ENCODE measurements at regions not wholly inside any gene's neighbourhood (a gene's known extent, or its start where the extent isn't known, plus 50 kb on each side); places are given as distances from the start of the nearest gene placed in this dataset.

DNA sequence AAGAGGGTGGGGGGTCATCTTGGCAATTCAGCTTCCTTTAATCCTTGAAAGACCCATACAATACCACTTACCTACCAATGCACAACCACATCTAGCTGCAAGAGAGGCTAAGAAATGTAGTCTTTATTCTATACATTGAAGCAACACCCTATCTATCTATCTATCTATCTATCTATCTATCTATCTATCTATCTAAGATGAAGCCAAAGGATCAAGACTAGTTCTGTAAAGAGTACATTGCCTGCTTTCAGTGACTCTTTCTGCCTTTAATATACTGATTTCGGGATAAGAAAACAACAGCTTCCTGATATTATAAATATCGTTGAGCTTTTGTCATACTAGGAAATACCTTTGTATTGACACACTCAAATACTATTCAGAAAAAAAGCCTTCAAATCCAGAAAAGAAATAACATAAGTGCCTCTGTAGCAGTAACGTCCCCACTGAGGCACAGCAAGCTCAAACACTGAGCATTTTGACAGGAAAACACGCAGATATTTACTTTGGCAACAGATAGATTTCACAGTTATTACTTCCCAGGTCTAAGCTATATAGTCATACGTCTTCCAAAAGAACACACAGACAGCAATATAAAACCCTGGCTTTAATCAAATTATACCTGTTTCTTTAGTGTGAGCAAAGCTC, 139.4 kb upstream of the SERTAD2 start:
- in situ Hi-C loops (cut with MboI; ENCODE audit: low pct_unique_long_range_greater_than_20kb, low sequenced_read_pairs, unreplicated experiment): no loop called here
- DNase-seq (ENCODE audit: low spot score): no peak
- TF ChIP-seq, protein P1, sequence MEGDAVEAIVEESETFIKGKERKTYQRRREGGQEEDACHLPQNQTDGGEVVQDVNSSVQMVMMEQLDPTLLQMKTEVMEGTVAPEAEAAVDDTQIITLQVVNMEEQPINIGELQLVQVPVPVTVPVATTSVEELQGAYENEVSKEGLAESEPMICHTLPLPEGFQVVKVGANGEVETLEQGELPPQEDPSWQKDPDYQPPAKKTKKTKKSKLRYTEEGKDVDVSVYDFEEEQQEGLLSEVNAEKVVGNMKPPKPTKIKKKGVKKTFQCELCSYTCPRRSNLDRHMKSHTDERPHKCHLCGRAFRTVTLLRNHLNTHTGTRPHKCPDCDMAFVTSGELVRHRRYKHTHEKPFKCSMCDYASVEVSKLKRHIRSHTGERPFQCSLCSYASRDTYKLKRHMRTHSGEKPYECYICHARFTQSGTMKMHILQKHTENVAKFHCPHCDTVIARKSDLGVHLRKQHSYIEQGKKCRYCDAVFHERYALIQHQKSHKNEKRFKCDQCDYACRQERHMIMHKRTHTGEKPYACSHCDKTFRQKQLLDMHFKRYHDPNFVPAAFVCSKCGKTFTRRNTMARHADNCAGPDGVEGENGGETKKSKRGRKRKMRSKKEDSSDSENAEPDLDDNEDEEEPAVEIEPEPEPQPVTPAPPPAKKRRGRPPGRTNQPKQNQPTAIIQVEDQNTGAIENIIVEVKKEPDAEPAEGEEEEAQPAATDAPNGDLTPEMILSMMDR (IDR thresholded peaks at IDR 0.05; ENCODE audit: extremely low read depth, insufficient read depth, missing control alignments): no peak

DNA sequence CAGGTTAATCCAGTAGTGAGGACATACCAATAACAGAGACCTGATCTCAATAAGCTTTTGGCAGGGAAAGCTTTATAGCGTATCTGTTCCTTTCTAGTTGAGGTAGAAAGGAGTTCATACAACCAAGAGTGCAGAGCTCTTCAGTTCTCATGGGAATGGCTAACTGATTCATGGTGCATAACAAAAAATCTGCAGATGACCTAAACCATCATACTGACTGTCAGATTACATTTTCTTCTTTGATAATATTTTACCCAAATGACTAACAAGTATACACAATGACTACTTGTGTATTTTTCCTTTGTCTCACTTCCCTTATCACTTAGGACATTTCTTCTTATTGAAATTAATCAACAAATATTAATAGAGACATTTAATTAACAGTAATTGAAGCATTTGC, 140.0 kb upstream of the SERTAD2 start:
- in situ Hi-C loops (cut with MboI; ENCODE audit: low pct_unique_long_range_greater_than_20kb, low sequenced_read_pairs, unreplicated experiment): no loop called here
- TF ChIP-seq, protein P1 (IDR thresholded peaks at IDR 0.05; ENCODE audit: extremely low read depth, insufficient read depth, missing control alignments): no peak
- DNase-seq (ENCODE audit: low spot score): no peak

DNA sequence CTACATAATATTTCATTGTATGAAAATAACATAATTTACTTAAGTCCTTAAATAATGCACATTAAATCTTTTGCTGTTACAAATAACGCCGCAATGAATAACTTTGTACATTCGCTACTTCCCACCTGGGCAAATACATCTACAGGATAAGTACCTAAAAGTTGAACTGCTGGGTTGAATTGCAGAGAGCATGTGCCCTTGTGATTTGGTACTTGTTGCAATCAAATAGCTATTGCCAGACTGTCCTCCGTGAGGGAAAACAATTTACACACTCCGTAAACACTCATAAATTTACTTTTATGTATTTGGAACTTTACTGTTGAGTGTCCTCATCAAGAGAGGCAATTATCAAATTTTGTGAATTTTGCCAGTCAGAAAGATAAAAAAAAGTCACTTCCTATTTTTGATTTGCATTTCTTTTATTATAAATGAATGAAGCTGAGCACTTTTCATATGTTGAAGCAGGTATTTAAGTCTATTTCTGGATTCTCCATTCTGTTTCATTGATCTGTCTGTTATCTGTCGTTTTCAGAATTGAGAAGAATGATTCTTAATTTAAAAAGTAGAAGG, 140.8 kb upstream of the SERTAD2 start:
- no peak for DNase-seq (ENCODE audit: low spot score)
- TF ChIP-seq, protein P1 (IDR thresholded peaks at IDR 0.05; ENCODE audit: extremely low read depth, insufficient read depth, missing control alignments): no peak
- in situ Hi-C loops (cut with MboI; ENCODE audit: low pct_unique_long_range_greater_than_20kb, low sequenced_read_pairs, unreplicated experiment): no loop called here

DNA sequence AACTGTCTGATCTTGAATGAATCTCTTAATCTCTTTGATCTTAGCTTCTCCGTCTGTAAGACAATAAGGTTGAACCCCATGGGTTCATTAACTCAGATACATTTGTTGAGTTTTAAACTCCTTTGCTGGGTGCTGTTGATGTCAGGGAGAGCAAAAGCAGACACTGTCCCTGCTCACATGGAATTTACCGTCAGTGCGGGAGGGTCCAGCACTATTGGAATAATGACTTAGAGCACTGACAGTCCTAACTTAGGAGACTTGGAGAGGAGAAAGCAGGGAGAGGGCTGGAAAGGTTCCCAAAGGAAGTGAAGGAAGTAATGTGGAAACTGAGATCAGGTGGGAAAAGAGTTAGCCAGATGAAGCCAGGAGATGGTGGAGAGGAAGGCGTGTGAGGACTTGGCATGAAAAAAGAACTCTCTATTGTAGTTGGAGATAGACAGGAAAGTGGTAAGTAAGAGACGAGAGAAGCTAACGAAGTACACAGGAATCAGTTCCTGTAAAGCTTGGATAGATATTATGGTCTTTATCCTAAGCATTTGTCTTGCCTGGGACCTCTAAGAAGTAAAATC, 141.4 kb upstream of the SERTAD2 start:
- in situ Hi-C loops (cut with MboI; ENCODE audit: low pct_unique_long_range_greater_than_20kb, low sequenced_read_pairs, unreplicated experiment): no loop called here
- TF ChIP-seq, protein P1 (IDR thresholded peaks at IDR 0.05; ENCODE audit: extremely low read depth, insufficient read depth, missing control alignments): no peak
- DNase-seq (ENCODE audit: low spot score): no peak

DNA sequence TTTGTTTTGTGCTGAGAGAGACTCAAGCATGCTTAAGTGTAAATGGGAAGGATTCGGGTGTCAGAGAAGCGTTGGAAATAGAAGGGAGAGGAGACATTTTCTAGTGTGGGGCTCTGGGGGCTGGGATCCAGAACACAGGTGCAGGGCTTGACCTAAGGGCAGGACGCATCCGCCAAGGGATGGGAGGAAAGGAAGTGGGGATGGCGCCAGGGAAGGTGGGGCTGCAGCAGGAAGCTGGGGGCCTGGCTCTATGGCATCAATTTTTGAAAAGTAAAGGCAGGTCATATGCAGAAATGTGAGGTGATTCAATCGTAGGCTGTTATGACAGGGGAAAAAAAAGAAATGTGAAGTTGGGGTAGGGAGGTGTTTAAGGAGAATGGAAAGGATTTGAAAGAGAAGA, 143.2 kb upstream of the SERTAD2 start:
- TF ChIP-seq, protein P1 (IDR thresholded peaks at IDR 0.05; ENCODE audit: extremely low read depth, insufficient read depth, missing control alignments): no peak
- DNase-seq (ENCODE audit: low spot score): no peak
- in situ Hi-C loops (cut with MboI; ENCODE audit: low pct_unique_long_range_greater_than_20kb, low sequenced_read_pairs, unreplicated experiment): no loop called here

DNA sequence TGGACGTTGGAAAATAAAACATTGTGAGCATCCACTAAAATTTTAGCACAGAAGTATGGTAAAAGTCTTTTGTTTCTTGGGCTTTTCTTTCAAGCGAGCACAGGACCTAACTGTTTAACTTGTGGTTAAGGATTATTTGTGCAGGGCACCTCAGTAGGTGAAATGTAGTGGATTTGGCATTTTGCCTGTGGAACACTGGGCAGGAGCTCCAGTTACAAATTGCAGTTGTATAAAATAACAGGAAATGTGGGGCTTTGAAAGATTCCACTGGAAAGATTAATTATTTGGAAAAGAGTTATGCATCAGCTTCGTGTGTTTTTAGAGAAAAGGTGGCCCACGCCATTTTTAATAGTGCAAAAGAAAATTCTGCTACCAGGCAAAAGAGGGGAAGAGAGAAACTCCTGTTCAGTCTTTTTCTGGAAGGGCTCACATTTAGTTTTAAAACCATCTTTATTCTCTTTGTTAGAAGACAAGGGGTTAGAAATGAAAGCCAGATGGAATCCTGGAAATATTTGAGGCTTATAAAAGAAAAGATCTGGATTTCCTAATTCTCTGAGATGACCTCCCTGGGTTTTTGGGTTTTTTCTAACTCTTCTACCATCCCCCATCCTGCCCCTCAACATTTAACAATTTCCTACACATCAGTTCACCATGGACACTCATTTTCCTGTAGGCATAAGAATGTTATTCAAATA, 144.3 kb upstream of the SERTAD2 start:
- in situ Hi-C loops (cut with MboI; ENCODE audit: low pct_unique_long_range_greater_than_20kb, low sequenced_read_pairs, unreplicated experiment): no loop called here
- TF ChIP-seq, protein P1 (IDR thresholded peaks at IDR 0.05; ENCODE audit: extremely low read depth, insufficient read depth, missing control alignments): no peak
- no peak for DNase-seq (ENCODE audit: low spot score)

Data from GM13977 (cell line).